ENCODE measurements at regions not wholly inside any gene's neighbourhood (a gene's known extent, or its start where the extent isn't known, plus 50 kb on each side); places are given as distances from the start of the nearest gene placed in this dataset.
"Not testable (repeated sequence)": the region's sequence is repeated elsewhere in the genome, so short reads cannot be mapped to it uniquely, and the experiment has no call there.

DNA sequence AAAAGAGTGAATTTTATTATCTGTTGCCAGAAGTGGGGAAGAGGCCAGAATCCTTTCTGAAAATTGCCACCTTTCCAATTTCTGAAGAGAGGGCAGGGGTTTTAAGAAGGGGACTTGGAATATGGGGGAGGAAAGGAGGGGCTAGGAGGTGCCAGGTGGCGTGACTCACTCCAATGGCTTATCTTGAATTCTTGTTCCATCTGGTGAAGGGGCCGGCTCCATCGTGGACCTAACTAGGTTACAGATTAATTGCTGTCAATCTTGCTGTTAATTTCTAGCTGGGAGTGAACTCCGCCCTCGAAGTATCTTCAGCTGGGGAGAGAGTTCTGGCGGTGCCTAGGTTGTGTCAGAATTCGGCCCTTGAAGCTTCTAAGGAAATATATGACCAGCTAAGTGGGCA, 138.7 kb downstream of the YTHDC2 start:
- DNase-seq = no peak

DNA sequence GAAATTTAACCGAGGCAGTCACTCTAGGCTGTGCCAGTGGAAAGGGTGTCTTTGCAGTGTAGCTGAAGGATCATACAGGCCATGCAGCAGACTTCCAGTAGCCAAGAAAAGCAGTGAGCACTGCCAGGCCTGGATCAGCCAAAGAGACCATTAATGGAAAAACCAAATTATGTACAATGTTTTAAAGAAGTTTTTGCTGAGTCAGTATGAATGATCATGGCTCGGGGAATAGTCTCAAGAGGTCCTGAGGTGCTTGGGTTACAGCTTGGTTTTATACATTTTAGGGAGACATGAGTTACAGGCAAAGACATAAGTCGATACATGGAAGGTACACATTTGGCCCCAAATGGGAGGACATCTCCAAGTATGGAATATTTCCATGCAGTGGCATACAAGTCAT, 141.3 kb downstream of the YTHDC2 start:
- no peak for DNase-seq

DNA sequence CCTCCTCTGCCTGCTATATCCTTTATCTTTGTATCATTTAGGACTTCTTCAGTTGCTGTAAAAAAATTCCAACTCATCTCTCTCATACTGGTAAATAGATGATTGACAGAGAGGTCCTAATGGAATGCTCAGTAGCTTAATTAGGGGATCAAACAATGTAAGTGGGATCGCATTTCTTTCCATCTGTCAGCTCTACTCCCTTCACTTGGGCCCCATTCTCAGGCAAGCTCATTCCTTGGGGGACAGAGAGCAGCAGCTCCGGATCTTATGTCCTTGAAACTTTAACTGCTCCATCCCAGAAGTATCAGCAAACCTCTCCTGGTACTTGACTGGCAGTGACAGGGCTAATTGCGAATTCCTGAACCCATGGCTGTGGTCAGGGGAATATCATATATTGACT, 146.7 kb downstream of the YTHDC2 start:
- DNase-seq = no peak

DNA sequence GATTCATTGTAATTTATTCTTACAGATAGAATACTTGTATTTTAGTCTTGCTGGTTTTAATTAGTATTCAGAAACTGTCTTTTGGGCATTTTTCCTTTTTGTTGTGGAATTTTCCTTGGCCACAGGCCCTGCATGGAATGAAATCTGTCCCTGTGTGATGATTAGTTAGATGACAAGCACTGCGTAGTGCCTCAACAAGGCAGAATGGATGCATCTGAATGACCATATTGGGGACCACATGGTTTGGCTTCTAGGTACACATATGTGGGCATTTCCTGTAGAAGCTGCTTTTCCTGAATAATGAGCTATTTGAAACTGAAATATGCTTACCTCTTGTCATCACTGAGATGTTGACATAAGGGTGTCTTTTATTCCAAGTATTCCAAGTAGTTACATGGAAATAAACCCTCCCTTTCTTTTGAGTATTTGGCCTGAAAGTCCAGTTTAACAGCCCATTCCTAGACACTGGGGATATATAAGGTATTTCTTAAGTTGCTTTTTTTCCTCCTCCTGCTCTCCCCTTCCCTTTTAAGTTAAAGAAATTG, 147.3 kb downstream of the YTHDC2 start:
- no peak for DNase-seq

DNA sequence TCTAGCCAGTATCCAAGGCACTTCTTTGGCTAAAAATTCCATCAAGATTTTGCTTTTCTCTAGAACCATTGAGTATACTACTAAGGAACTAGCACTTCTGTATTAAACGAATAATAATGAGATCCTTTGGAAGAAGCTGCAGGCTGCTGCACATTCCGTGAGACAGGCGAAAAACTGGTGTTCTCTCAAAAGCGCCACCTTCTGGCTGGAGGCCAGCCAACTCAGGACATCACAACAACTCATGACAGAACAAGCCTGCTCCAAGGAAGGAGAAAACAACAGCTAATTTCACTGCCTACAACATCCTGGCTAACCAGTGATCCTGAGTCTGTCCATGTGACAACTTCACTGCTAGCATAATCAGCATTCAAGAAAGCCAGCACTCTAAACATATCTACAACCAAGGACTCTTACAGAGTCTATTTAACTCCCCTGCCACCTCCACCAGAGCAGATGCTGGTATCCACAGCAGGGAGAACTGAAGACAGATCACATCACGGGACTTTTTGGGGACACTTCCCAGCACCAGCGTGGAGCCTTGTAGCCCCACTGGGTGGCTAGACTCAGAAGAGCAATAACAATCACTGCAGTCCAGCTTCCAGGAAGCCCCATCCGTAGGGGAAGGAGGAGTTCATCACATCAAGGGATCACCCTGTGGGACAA, 150.5 kb downstream of the YTHDC2 start:
- DNase-seq = peak; percentile 28

DNA sequence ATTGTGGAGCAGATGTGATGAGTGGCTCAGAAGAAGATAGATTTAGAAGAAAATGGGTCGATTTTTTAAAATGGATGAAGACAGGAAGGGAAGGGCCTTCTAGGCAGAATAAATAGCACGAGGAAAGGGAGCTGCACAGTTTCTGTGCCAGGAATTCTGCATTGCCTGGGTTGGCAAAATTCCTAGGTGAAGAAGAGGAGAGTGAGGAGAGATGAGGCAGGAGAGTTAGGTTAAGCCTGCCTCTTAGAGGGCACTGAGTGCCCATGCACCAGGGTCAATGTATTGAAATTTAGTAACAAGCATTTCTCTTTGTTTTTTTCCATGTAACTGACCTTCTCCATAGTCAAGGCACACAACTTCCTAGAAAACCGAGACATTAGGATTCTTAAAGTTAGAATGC, 159.5 kb downstream of the YTHDC2 start:
- DNase-seq = no peak

DNA sequence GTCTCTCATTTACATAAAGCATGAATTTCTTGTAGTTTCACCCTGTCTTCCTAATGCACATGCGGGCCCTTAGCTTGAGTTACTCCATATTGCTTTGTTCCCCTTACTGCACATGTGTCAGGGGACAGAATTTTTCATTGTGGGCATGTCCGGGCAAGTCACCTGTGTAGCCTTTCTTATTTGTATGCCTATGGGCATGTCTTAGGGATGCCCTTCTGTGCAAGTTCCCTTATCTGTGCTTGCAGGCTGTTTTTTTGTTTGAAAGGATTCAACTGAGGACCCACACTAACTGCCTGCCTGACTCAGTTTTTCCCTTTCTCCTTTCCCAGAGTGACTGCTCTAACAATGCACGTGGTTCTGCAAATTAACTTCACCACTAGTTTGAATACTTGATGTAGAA, 161.7 kb downstream of the YTHDC2 start:
- DNase-seq = no peak

DNA sequence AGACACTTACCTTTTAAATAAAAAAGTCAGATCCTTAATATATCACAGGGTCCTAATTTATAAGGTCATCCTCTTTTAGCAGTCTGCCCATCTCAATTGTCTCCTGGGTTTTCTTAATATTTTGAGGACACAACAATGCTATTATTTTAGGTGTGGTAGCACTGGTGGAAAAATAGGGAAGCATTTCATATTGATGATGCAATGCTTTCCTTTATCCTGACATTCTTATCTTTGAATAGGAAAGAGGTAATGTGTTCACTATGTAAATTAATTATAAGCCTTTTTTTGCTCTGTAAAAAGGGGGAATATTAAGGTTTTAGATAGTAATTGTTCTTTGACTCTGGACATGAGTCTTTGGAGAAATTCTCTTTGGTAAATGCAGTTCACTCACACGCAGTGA, 164.7 kb downstream of the YTHDC2 start:
- DNase-seq = no peak

DNA sequence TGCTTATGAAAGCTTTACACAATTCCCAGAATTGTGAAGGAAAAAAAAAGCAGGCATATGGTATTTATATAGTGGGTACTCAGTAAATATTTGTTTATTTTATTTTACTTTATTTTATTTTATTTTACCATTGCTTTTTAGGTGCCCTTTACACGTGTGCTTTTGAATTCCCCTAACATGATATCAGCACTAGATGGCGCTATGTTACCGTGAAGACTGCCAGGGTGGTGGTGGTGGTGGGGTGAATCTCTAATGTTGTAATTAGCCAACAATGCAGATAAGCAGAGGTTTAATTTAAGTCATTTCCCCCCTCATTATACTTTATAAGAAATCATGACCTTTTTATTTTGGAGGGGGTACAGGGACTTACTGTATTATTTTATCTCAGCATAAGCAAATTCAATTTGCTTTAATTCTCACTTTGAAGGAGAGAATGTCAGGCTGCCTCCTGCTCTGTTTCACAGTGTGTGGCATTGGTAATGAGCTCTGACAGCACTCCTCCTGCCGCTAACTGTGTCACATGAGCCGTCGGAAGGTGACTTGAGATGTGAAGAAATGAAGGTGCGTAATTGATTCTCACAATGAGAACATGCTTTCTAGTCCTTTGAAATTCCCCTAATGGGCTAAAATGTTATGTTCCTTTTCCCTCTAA, 165.6 kb downstream of the YTHDC2 start:
- DNase-seq = peak; percentile 6

DNA sequence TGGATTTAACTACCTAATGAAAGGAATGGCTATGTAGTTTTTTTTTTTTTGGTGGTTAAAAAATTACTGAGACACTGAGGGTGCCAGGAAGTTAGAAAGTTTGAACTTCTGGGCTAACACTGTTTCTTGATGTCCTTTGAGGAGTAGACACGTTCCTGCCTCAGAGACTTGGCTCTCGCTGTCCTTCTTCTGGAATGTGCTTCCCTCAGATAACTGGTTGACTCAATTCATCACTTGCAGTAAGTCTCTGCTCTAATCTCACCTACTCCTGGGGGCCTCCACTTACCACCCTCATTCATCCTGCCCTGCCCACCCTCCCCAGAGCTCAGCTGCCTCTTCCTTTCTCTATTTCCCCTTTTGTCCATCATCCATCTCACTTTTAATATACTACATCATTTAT, 167.0 kb downstream of the YTHDC2 start:
- DNase-seq = no peak

DNA sequence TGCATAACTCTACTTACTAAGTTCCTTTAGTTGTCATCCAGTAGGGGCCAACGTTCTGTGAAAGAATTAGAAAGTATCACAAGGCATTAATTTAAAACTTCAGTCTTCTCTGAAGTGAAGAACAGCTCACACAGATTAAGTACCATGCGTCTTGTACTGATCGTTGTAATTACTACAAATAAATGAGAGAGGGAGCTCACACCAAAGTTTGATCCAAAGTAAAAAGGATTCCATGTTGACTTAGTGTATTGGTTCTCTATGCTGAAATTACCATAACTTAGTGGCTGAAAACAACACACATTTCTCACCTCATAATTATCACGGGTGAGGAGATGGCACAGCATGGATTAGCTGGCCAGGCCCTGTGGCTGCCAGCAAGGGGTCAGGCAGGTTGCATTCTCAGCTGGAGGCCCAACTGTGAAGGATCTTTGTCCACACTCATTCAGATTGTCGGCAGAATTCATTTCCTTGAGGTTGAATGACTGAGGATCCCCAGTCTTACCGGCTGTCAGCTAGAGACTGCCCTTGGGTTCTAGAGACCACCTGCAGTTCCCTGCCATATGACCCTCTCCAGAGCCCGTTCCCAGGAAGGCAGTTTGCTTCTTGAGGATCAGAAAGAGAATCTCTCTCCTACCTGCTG, 169.1 kb downstream of the YTHDC2 start:
- no peak for DNase-seq

DNA sequence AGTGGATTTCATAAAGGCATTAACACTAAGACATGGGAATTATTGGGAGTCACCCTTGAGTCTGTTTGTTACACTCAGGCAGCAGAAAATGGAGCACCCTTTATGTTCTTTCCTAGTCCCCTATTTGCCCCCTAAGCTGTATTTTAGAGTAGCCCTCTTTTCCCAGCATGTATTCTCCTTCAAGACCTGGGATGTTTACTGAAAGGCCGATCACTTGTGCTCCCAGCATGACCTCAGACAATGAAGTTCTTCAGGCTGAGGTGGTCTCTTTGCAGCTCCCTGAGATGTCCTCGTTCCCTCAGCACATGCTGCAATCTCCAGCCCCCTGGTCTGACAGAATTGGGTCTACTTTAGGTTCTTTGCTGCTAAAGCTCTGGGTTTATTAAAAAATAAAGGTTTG, 169.7 kb downstream of the YTHDC2 start:
- no peak for DNase-seq

DNA sequence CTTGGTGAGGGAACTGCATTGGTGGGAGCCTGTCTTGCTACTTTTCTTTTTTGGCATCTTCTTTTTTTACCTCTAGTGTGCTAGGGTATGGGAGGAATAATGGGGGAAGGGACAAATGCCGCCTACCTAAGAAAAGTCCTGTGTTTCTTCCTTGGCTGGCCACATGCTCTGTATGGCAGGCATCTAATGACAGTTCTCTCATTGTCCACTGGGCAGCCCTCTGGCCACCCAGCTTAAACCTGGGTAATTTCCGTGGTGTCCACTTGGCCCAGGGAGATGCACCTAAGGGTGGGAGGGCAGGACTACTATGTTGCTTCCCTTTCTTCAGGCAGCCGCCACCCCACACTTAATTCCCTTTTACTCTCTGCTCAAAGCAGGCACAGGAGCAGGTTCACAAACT, 173.1 kb downstream of the YTHDC2 start:
- no peak for DNase-seq

DNA sequence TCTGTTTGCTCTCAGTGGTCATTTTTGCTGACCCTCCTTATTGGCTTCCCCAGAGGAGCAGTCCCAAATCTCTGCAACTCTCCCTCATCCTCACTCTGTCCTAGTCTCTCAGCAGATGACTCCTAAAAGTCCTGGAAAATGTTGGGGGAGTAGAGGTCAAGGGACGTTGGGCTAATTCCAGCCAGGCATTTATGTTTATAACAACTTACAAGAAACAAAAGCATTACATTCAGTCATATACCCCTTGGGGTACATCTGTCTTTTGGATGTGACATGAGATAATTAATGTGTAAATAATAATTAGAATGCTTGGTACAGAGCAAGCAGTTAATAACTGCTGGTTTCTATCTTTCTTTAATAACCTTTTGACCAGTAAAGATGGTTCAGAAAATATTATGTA, 176.2 kb downstream of the YTHDC2 start:
- DNase-seq = no peak

DNA sequence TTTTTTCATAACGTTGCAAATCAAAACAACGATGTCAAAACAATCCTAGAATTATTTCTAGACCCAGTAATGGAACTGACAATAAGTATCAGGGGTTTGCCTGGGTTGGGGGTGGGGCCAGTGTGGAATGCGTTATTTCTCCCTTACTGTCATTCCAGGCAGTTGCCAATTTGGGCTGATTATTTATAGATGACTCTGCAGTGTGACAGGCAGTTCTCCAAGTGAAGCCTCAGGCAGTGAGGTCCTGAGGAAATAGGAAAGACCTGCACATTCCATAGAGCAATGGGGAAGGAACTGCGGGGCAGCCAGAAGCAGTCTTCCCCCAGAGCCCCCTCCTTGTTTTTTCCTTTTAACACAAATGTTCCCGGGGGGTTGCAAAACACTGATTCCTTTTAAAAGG, 179.0 kb downstream of the YTHDC2 start:
- no peak for DNase-seq

DNA sequence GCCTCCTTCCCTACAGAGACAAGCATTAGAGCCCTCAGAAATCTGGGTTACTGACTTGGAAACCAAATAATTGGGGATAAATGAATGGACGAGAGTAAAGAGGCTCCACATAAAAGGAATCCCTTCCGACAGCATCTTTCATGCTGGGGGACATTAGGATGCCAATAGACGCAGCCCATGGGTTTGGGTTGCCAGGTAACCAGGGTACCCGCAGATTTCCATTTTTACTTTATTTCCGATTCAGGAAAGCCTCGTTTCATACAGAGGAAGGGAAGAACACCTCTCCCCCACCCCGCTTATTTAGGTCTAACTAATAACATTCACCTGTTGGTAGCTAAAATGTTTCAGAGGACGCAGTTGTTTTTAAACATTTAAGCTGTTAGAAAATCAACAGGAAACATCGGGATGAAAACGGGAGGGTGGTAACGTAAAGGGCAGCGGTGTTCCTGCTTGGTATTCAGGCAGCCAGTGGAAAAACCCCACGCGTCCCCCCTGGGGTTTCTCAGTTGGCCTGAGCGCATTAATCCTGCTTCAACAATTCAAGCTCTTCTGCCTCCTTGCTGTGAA, 179.5 kb downstream of the YTHDC2 start:
- no peak for DNase-seq

DNA sequence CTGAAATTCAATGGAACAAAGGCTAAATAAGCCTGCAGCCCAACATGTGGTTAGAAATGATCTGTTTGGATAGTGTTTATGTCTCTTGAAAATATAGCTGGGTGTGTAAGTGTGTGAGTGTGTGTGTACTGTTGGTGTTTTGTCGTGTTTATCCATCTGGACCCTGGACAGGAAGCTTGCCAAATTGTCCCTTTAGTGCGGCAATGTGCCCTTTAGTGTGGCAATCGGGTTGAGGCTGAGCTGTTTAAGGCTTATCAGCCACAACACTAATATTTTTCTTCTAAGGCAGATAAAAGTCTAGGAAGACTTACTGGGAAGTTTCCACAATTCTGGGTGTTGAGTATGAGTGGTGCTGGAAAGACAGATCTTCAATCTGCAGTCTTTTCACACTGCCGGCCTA, 180.2 kb downstream of the YTHDC2 start:
- no peak for DNase-seq

DNA sequence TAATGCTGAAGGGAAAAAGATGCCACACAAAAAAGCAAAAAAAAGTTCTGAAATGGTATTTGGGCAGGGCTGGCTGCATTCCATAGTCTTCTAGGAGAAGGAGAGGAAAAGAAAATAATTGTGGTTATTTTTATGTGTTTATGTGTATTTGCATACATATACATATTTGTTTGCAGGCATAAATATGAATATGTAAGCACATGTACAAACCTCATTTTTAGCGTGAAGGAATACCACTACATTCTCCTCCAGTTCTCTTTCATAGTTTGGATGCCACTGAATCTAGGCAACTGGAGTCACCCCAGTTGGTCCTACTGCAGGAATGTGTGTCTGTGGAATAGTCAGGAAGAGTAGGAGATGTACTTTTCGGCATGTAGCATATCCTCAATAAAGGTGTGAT, 181.1 kb downstream of the YTHDC2 start:
- no peak for DNase-seq

DNA sequence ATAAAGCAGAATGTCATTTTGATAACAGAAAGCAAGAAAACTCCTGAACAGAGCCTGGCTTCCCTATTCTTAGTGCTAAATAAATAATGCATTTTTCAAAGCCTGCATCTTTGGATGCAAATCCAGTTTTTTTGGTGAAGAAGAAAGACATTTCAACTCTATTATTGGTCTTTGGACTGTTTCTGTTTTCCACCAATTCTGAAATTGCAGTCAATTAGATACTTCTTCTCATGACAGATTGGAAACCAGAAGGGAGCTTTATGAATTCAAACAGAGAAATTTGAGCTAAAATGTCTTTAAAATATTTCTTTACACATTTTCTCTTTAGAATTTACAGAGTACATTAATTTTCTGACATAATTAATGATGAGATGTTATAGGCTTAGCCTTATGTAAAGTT, 189.8 kb downstream of the YTHDC2 start:
- no peak for DNase-seq

DNA sequence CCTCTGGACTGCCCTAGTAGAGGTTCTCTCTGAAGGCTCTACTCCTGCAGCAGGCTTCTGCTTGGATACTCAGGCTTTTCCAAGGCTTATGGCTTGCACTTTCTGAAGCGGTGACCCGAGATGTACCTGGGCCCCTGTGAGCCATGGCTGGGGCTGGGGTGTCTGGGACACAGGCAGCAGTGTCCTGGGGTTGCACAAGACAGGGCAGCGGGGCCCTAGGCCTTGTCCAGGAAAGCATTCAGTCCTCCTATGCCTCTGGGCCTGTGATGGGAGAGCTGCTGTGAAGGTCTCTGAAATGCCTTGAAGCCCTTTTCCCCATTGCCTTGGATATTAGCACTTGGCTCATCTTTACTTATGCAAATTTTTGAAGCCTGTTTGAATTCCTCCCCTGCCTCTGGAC, 192.2 kb downstream of the YTHDC2 start:
- no peak for DNase-seq

DNA sequence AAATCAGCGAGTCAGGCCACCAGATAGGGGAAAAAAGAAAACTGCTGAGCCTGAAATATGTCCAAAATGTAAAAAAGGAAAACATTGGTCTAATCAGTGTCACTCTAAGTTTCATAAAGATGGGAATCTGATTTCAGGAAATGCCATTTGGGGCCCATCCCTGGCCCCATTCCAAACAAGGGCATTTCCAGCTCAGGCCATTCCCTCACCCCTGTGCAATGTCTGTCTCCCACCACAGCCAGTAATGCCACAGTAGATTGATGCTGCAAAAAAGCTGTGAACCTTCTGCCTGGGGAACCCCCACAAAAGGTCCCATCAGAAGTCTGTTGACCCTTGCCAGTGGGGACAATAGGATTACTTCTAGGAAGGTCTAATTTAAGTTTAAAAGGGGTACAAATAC, 199.6 kb downstream of the YTHDC2 start:
- no peak for DNase-seq

DNA sequence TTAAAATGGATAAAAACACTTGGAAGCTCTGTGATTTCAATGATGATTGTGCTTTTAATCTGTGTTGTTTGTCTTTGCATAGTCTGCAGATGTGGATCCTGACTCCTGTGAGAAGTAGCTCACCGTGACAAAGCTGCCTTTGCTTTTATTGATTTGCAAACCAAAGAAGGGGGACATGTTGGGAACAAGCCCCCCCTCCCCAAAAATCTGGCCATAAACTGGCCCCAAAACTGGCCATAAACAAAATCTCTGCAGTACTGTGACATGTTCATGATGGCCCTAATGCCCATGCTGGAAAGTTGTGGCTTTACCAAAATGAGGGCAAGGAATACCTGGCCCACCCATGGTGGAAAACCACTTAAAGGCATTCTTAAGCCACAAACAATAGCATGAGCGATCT, 202.4 kb downstream of the YTHDC2 start:
- not testable (repeated sequence) for DNase-seq

DNA sequence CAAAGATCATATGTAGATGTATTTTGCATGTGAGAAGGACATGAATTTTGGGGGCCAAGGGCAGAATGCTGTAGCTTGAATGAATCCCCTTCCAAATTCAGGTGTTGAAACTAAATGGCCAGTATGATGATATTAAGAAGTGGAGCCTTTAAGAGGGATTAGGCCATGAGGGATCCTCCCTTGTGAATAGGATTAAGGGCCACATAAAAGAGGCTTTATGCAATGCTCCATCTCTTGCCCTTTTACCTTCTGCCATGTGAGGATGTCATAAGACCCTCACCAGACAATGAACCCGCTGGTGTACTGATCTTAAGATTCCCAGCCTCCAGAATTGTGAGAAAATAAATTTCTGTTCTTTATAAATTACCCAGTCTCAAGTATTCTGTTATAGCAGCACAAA, 206.1 kb downstream of the YTHDC2 start:
- DNase-seq = no peak

DNA sequence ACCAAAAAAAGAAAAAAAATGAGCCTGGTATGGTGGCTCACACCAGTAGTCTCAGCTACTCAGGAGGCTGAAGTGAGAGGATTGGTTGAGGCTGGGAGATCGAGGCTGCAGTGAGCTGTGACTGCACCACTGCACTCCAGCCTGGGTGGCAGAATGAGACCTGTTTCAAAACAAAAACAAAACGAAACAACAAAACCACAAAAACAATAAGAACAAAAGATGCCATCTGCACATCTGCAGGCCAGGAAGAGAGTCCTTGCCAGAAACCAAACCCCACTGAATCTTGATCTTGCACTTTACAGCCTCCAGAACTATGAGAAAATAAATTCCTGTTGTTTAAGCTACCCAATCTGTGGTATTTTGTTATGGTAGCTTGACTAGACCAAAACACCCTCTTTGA, 207.7 kb downstream of the YTHDC2 start:
- no peak for DNase-seq
